IgD-negative memory B cell (primary cell): ENCODE measurements at regions not wholly inside any gene's neighbourhood (a gene's known extent, or its start where the extent isn't known, plus 50 kb on each side); places are given as distances from the start of the nearest gene placed in this dataset.

Experiments used
- H3K27ac Mint-ChIP-seq, 3 donors: one replicate each; pipeline ENCODE4 v1.8.0; 2020 to 2022; ENCODE audit warnings: mild to moderate bottlenecking in 3 of 3, mixed read lengths in 3 of 3, moderate library complexity in 1 of 3
- H3K27me3 Mint-ChIP-seq: one replicate; pipeline ENCODE4 v1.8.0; 2021; ENCODE audit warnings: mixed read lengths
- H3K36me3 Mint-ChIP-seq: one replicate; pipeline ENCODE4 v1.8.0; 2020; ENCODE audit warnings: mild to moderate bottlenecking, mixed read lengths
- H3K4me1 Mint-ChIP-seq, 3 donors: one replicate each; pipeline ENCODE4 v1.8.0; 2020 to 2022; ENCODE audit warnings: mixed read lengths in 3 of 3, mild to moderate bottlenecking in 1 of 3
- H3K4me3 Mint-ChIP-seq, 4 donors: one replicate each; pipeline ENCODE4 v1.8.0; 2020 to 2022; ENCODE audit warnings: mild to moderate bottlenecking in 4 of 4, mixed read lengths in 4 of 4, moderate library complexity in 3 of 4
- H3K9me3 Mint-ChIP-seq, 3 donors: one replicate each; pipeline ENCODE4 v1.8.0; 2020 to 2021; ENCODE audit warnings: mixed read lengths in 3 of 3, mild to moderate bottlenecking in 1 of 3

DNA sequence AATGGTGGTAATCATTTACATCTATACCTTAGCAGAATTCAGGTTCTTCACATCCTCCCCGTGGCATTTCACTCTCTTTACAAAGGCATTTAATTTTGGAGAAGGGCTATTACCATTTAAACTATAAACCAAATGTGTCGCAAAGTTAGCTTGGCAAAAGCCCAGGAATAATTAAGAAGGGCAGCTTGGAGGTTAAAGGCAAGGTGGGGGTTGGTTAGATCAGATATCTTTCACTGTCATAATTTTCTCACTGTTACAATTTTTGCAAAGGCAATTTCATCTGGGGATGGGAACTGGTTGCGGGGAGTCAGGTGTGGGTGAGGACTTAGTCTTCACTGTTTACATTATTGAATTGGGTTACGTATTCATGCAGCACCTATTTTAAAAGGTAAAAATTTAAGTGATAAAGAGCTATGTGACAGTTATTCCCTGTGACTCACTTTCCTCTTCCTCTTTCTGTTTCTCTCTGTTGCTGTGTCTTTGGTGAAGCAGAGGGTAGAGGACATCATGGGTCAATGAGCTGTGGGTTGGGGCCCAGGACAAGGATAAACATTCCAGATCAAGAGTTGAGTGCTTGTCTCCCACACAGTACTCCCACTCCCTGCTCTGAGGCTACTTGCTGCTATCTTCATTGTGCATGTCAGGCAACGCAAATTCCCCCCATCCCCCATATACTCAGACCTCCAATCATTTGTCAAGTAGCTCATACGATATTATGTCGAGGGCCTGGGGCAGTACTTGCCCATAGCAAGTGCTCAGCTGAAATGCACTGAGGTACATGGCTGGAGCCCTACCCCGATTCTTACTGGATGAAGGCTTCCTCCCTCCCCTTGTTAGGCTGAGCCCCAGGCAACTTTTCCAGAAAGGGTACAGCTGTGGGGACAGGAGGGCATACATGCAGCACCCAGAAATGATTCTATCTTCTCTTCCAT, 223.1 kb upstream of the MYLIP start:
- Mint-ChIP-seq H3K4me3 (peak overlapping the region; percentile 15 to 72 (median 54)), H3K27me3 (no peaks in the 10 kb centered on the region), H3K36me3 (no peaks in the 10 kb centered on the region), H3K4me1 (peaks cover 41 to 45% (median 41%) of the 10 kb centered on the region in 3 donors), H3K9me3 (no peaks in the 10 kb centered on the region), H3K27ac (peak overlapping the region; percentile 66 to 86 (median 75))

DNA sequence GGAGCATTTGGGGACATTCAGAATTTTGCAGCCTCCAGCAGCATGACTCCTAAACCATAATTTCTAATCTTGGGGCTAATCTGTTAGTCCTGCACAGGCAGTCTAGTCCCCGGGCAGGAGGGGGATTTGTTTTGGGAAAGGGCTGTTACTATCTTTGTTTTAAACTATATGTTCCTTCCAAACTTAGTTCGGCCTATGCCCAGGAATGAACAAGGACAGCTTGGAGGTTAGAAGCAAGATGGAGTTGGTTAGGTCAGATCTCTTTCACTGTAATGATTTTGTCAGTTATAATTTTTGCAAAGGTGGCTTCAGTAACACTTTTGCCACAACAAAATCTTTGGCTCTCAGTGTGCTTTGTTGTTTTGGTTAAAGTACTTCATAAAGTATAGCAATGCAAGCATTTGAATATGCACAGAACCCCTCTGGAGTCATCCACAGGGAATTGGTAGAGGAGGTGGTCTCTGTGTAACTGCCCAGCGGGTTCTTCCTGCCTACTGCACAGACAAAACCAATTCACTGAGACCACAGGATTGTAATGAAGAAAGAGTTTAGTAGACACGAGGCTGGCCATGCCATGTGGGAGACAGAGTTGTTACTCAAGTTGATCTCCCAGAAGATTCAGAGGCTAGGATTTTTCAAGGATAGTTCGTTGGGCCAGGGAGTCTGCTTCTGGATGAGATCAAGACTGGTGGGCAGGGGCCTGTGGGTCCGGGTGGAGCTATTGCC, 224.1 kb upstream of the MYLIP start:
- Mint-ChIP-seq H3K4me1 (peaks cover 45 to 51% (median 45%) of the 10 kb centered on the region in 3 donors), H3K27me3 (no peaks in the 10 kb centered on the region), H3K36me3 (no peaks in the 10 kb centered on the region), H3K4me3 (peak overlapping the region; percentile 15 to 72 (median 49)), H3K27ac (peak overlapping the region in 2 of 3 donors; percentile 66 to 75), H3K9me3 (no peaks in the 10 kb centered on the region)

DNA sequence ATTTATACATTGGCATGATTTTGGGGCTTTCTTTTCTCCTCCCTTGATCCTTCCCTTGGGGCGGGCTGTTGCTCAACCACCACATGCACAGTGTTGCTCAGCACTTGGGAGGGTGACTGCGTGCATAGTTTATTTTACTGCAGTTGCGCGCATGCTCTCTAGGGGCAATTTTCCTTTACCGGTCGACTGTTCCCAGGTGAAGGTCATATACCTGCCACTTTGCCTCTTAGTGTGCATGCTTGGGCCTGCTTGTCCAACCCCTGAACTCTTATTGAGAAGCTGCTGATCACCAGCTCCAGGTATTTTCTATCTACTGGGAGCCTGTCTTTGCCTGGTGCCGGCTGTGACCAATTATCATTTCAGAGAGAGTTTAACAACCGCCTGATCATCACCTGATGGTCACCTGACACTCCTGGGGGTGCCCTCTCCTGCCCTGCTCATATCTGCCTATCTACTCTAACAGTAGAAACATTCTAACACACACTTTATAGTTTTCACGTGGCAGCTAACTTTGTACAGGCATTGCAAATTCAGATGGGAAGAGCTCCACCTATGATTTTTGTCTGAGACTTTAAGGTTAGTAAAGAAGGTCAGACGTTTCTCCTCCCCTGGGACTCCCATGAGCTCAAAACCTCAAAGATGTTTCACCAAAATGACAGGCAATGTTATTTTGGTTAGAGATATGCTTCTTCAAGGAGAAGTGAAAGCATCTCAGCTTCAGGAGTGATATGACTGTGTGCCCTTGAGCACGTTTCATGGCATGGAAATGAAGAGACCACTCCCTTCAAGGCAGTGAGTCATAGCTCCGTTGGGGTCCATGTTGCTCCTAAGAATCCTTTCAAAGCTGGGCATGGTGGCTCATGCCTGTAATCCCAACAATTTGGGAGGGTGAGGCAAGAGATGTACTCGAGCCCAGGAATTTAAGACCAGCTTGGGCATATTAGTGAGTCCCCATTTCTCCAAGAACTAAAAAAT, 227.5 kb upstream of the MYLIP start:
- Mint-ChIP-seq H3K27ac (peak overlapping the region; percentile 93 to 95 (median 95)), H3K27me3 (no peaks in the 10 kb centered on the region), H3K4me1 (peaks cover 44 to 51% (median 47%) of the 10 kb centered on the region in 3 donors), H3K4me3 (peak overlapping the region; percentile 73 to 91 (median 82)), H3K36me3 (no peaks in the 10 kb centered on the region), H3K9me3 (no peaks in the 10 kb centered on the region)

DNA sequence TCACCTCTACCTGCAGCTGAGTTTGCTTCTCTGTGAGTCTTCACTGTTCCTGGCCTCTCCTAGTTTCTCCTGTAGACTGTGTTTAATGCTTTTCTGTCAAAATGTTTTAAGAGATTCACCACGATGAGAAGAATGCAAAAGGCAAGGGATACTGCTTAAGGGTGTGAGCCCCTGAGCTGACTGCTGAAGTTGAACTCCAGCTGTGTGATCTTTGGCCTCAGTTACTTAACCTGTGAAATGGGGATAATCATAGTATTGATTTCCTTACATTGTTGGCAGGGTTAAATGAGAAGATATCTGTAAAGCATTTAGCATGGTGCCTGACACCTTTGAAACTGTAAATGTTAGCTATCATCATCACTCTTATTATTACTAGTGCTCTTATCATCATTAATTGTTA, 230.2 kb upstream of the MYLIP start:
- no peak overlapping the region for H3K27ac Mint-ChIP-seq
- no peaks in the 10 kb centered on the region for H3K27me3 Mint-ChIP-seq
- peaks cover 23 to 40% (median 29%) of the 10 kb centered on the region in 3 donors for H3K4me1 Mint-ChIP-seq
- H3K36me3 Mint-ChIP-seq: no peaks in the 10 kb centered on the region
- no peak overlapping the region for H3K4me3 Mint-ChIP-seq
- no peaks in the 10 kb centered on the region for H3K9me3 Mint-ChIP-seq

DNA sequence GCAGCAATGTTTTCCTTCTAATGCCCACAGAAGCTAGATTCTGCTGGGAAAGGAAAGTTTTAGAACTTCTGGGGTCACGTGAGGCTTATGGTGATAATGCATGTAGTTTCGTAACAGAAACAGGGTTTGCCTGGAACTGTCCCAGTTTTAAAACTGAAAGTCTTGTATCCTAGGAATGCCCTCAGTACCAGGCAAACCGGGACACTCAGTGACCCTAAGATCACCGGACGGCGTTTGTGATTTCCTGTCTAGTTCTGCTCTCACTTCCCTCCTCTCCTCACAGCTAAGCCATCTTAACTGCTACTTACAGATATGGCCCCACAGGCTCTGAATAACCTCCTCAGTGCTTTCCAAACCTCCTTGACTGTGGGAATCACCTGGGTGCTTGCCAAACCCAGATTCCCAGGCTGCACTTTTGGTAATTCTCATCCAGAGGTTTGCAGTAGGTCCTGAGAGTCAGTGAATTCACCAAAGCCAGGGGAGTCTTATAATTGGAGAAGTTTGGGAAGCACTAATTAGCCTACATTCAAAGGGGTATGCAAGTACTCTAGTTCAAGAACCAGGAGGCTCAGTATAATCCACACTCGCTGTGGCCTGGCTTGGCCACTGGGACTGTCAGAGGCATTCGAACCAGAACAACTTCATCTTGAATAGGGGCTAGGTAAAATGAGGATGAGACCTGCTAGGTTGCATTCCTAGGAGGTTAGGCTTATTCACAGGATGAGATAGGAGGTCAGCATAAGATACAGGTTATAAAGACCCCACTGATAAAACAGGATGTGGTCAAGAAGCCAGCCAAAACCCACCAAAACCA, 231.6 kb upstream of the MYLIP start:
- peak overlapping the region in 2 of 4 donors; percentile 25 to 72 for H3K4me3 Mint-ChIP-seq
- H3K4me1 Mint-ChIP-seq: peaks cover 19 to 35% (median 27%) of the 10 kb centered on the region in 3 donors
- H3K9me3 Mint-ChIP-seq: peaks cover 0 to 2% (median 0%) of the 10 kb centered on the region in 3 donors
- no peaks in the 10 kb centered on the region for H3K27me3 Mint-ChIP-seq
- H3K36me3 Mint-ChIP-seq: no peaks in the 10 kb centered on the region
- H3K27ac Mint-ChIP-seq: peak overlapping the region in 1 of 3 donors; percentile 18

DNA sequence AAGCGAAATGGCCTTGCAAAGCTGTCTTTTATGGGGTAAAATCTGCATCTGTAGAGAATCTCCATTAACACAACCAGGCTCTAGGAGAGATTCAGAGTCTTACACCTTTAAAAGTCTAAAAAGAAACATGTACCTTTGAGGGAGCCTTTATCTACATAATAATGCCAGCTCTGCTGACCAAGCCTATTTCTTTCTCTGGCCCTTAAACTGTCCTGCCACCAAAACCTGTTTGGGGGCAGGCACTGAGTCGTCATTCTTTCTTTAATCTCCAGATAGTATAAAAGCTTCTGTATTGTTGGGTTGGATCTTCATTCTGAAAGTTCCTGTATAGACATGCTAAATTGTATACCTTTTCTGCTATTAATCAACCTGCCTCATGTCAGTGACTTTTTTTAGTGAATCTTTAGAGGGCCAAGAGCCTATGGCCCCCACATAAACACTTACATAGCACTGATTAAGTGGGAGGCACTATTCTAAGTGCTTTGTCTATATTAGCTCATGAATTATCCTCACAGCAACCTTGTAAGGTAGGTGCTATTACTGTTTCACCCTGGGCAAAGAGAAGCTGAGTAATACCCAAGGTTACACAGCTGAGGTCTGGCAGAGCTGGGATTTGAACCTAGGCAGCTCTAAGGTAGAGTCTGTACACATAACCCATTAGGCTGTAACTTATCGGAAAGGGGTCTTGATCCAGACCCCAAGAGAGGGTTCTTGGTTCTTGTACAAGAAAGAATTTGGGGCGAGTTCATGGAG, 232.3 kb upstream of the DTNBP1 start:
- H3K27ac Mint-ChIP-seq: peak overlapping the region in 1 of 3 donors; percentile 44
- H3K4me1 Mint-ChIP-seq: peaks cover 6 to 20% (median 13%) of the 10 kb centered on the region in 3 donors
- peaks cover 0 to 2% (median 0%) of the 10 kb centered on the region in 3 donors for H3K9me3 Mint-ChIP-seq
- H3K27me3 Mint-ChIP-seq: no peaks in the 10 kb centered on the region
- no peak overlapping the region for H3K4me3 Mint-ChIP-seq
- no peaks in the 10 kb centered on the region for H3K36me3 Mint-ChIP-seq

DNA sequence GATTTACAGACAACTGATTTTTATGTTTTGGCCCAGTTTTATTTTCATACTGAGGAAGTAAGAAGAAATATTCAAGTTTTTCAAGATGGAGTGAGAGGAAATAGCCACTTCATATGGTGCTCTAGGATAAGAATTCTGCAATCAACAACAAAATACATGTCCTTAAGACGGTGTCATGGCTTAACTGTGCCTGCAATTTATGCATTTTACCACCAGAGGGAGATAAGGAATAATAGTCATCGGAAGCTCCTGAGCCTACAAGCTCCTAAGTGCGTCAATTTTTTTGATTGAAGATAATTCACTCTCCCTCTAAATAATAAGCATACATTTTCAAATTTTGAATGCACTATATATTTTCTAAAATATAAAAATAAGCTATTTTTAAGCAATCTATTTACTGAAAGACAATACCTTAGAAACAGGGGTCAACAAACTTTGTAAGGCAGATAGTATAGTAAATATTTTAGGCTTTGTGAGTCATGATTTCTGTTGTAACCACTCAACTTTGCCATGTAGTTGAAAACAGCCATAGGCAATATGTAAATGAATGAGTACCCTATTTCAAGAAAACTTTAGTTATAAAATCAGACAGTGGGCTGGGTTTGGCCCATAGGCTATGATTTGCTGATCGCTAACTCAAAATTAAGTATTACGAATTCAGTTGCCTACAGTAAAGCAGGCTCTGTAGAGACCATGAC, 230.9 kb upstream of the DTNBP1 start:
- Mint-ChIP-seq H3K27ac (no peak overlapping the region), H3K27me3 (no peaks in the 10 kb centered on the region), H3K36me3 (no peaks in the 10 kb centered on the region), H3K4me3 (no peak overlapping the region), H3K9me3 (peaks cover 0 to 2% (median 0%) of the 10 kb centered on the region in 3 donors), H3K4me1 (peaks cover 4 to 16% (median 12%) of the 10 kb centered on the region in 3 donors)

DNA sequence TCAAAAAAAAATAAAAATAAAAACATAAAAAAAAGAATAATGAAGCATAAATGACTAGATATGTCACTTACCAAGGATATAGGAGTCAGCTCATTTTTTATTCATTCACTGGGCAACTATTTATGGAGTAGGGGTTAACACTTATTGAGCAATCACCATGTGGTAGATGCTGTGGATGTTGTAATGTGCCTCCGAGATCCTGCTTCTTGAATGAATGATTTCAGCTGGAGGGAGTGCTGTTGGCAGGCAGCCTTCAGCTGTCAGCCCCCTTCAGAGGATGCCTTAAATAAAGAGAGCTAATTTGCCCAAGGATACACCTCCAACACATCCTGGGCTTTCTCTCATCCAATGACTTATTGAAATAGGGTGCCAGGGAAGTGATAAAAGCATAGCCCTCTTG, 229.5 kb upstream of the DTNBP1 start:
- H3K4me1 Mint-ChIP-seq: peaks cover 12 to 27% (median 20%) of the 10 kb centered on the region in 3 donors
- no peak overlapping the region for H3K27ac Mint-ChIP-seq
- no peak overlapping the region for H3K4me3 Mint-ChIP-seq
- H3K36me3 Mint-ChIP-seq: no peaks in the 10 kb centered on the region
- no peaks in the 10 kb centered on the region for H3K27me3 Mint-ChIP-seq
- H3K9me3 Mint-ChIP-seq: peaks cover 0 to 2% (median 0%) of the 10 kb centered on the region in 3 donors

DNA sequence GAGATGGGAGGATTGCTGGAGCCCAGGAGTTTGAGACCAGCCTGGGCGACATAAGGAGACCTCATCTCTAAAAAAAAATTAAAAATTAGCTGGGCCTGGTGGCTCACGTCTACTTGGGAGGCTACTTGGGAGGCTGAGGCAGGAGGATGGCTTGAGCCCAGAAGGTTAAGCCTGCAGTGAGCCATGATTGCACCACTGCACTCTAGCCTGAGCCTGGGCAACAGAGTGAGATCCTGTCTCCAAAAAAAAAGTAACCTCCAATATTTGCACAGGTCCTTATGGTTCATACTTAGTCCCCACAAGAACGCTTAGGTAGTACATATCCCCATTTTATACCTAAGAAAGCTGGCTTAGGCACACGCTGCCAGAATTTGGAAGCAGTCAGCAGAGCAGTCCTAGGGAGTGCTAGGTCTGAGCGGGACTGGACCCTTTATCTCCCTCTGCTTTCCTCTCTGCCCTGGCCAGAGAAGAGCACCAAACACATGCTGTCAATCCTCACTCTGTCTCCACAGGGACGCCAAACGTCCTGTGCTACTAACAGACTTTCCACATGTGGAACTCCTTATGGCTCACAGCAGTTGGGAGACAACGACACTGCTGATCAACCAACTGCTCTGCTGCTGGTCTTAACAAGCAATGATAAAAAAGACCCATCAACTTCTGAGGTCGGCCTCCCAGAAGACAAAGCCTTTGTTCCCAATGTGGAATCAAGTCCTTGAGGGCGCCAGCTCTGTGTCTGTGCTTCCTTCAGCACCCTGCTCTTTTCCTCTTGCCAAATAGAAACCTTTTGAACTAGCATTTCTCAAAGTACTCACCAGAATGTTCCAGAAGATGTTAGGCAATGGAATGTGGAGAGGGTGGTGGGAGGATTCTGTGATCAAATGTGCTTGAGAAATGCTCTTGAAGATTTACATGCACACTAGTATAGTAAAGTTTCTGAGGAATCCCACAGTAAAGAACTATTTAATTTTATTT, 226.3 kb upstream of the DTNBP1 start:
- Mint-ChIP-seq H3K4me1 (peaks cover 10 to 20% (median 12%) of the 10 kb centered on the region in 3 donors), H3K27me3 (no peaks in the 10 kb centered on the region), H3K4me3 (no peak overlapping the region), H3K27ac (peak overlapping the region in 1 of 3 donors; percentile 22), H3K9me3 (peaks cover 0 to 3% (median 0%) of the 10 kb centered on the region in 3 donors), H3K36me3 (no peaks in the 10 kb centered on the region)

DNA sequence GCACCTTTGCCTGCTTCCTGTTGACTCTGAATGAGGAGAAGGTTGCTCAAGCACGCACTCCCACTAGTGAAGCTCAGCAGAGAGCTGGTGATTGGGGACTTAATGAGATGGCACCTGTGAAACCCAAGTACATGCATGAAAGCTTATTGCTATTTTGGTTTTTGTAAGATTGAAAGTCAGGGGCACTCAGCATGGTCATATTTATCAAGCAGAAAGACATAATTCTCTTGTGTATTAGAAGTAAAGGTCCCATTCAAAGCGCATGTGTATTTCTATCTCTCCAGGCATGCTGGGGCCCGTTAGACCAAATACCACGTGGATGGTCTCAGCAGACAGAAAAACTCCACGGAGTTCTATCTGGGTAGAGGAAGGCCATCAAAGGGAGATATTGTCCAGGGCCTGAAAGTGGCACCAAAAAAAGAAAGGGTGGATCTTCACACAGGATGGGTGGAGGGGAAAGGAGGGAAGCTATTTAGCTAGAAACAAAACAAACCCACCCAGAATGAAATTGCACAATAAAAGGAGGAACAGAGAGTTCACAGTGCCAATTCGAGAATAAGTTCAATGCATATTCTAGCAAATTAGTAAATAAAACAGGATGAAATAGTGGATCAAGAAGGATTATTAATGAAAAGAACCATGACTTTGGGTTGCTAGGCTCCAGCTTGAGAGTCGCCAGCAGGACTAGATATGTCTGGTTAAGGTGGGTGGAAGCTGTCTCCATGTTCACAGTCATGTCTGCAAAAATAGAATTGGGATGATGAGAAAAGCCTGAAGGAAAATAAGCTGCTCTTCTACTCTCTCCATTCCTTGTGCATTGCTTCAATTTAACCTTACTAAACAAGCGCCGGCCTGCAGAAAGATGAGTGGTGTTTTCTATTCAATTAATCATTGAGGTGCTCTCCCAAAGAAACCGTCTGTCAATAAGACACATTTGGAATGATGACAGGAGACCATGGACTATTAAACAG, 224.9 kb upstream of the DTNBP1 start:
- peaks cover 0 to 3% (median 0%) of the 10 kb centered on the region in 3 donors for H3K9me3 Mint-ChIP-seq
- no peaks in the 10 kb centered on the region for H3K27me3 Mint-ChIP-seq
- H3K27ac Mint-ChIP-seq: peak overlapping the region in 2 of 3 donors; percentile 24 to 87
- no peaks in the 10 kb centered on the region for H3K36me3 Mint-ChIP-seq
- peaks cover 10 to 20% (median 12%) of the 10 kb centered on the region in 3 donors for H3K4me1 Mint-ChIP-seq
- H3K4me3 Mint-ChIP-seq: peak overlapping the region in 3 of 4 donors; percentile 29 to 83 (median 81)

DNA sequence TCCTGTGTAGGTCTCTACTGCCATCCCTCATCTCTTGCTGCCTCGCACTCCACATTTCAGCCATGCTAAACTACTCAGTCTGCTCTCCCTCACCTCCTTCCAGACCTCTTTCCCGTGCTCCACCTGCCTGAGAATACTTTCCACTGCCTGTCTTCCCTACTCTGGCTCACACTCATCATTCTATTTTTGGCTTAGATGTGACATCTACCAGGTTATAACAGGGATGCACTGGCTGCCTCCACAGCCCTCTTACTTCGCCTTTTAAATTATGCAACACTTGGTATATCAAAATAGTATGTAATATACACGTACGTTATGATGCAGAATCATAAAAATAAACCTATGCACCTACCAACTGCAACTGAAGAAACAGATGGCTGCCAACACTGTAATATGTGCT, 222.8 kb upstream of the DTNBP1 start:
- H3K27ac Mint-ChIP-seq: no peak overlapping the region
- no peaks in the 10 kb centered on the region for H3K27me3 Mint-ChIP-seq
- peaks cover 0 to 1% (median 0%) of the 10 kb centered on the region in 3 donors for H3K9me3 Mint-ChIP-seq
- peak overlapping the region in 1 of 4 donors; percentile 14 for H3K4me3 Mint-ChIP-seq
- H3K36me3 Mint-ChIP-seq: no peaks in the 10 kb centered on the region
- peaks cover 17 to 30% (median 19%) of the 10 kb centered on the region in 3 donors for H3K4me1 Mint-ChIP-seq
